NB4 (cell line): ENCODE measurements at regions not wholly inside any gene's neighbourhood (a gene's known extent, or its start where the extent isn't known, plus 50 kb on each side); places are given as distances from the start of the nearest gene placed in this dataset.

Experiments
- CTCF ChIP-seq: IDR thresholded peaks from one replicate; pipeline ENCODE4 v1.5.1; 2012; ENCODE audit warnings: low read depth, low read length
- MAX ChIP-seq: IDR thresholded peaks from 2 replicates; pipeline ENCODE4 v1.6.1; 2011; ENCODE audit warnings: low read depth, low read length
- POLR2A ChIP-seq: IDR thresholded peaks from 2 replicates; pipeline ENCODE4 v1.6.1; 2011; ENCODE audit warnings: mild to moderate bottlenecking; ENCODE audit not compliant: insufficient read length; ENCODE audit errors: extremely low read depth

- TF ChIP-seq POLR2A (no peak), CTCF (no peak), MAX (no peak)
Observed at GRCh38 chr1:111063595-111063994, 76.3 kb downstream of the DRAM2 start.
